ENCODE measurements at regions not wholly inside any gene's neighbourhood (a gene's known extent, or its start where the extent isn't known, plus 50 kb on each side); places are given as distances from the start of the nearest gene placed in this dataset.

- TF ChIP-seq EZH2 (IDR thresholded peaks at IDR 0.05) (no peak), ZBTB33 (IDR thresholded peaks at IDR 0.05; ENCODE audit: extremely low read depth, insufficient replicate concordance, low read length) (no peak), ZFX (IDR thresholded peaks at IDR 0.05) (no peak), YY1 (IDR thresholded peaks at IDR 0.05; ENCODE audit: extremely low read depth, insufficient replicate concordance, low read depth, low read length) (no peak), RAD21 (IDR thresholded peaks at IDR 0.05; ENCODE audit: low read depth) (no peak), JUND (IDR thresholded peaks at IDR 0.05) (no peak)
- TF ChIP-seq, protein P1, sequence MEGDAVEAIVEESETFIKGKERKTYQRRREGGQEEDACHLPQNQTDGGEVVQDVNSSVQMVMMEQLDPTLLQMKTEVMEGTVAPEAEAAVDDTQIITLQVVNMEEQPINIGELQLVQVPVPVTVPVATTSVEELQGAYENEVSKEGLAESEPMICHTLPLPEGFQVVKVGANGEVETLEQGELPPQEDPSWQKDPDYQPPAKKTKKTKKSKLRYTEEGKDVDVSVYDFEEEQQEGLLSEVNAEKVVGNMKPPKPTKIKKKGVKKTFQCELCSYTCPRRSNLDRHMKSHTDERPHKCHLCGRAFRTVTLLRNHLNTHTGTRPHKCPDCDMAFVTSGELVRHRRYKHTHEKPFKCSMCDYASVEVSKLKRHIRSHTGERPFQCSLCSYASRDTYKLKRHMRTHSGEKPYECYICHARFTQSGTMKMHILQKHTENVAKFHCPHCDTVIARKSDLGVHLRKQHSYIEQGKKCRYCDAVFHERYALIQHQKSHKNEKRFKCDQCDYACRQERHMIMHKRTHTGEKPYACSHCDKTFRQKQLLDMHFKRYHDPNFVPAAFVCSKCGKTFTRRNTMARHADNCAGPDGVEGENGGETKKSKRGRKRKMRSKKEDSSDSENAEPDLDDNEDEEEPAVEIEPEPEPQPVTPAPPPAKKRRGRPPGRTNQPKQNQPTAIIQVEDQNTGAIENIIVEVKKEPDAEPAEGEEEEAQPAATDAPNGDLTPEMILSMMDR (IDR thresholded peaks at IDR 0.05 in 2 of 3, conservative IDR thresholded peaks at IDR 0.05 in 1 of 3; ENCODE audit: borderline replicate concordance in 1 of 3, insufficient read depth in 1 of 3, low read depth in 2 of 3, low read length in 2 of 3): no peak
- TF ChIP-seq, protein P2, sequence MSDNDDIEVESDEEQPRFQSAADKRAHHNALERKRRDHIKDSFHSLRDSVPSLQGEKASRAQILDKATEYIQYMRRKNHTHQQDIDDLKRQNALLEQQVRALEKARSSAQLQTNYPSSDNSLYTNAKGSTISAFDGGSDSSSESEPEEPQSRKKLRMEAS (IDR thresholded peaks at IDR 0.05): no peak
Observed at GRCh38 chr16:5186381-5186903, 88.8 kb upstream of the EEF2KMT start.
